C4-2B (cell line): ENCODE measurements at regions not wholly inside any gene's neighbourhood (a gene's known extent, or its start where the extent isn't known, plus 50 kb on each side); places are given as distances from the start of the nearest gene placed in this dataset.

Experiments
- ZFX ChIP-seq: fragments of 450-650 bp; IDR thresholded peaks from 2 replicates; pipeline ENCODE4 v1.6.1; 2017
- TF ChIP-seq, protein P1 (sequence below): fragments of 450-650 bp; conservative IDR thresholded peaks from 2 replicates; pipeline ENCODE4 v1.5.1; 2017; ENCODE audit warnings: mild to moderate bottlenecking

DNA sequence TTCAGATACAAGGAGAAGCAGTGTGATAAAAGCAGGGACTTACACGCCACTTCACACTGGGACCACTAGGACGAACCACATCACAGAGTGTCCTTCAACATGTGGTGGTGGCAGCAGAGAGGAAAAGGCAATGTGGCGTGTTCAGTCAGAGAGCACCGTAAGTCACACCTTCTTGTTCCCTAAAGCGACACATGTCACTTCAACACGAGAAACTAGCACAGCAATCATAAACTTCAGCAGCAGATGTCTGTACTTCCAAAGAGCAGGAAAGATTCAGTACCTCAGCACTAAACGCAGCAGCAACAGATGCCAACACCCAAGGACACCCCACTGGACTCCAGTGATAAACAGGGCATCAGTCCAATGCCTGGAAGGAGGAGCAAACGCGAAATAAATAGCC is 96.7 kb downstream of the AREG start:
- TF ChIP-seq, protein P1, sequence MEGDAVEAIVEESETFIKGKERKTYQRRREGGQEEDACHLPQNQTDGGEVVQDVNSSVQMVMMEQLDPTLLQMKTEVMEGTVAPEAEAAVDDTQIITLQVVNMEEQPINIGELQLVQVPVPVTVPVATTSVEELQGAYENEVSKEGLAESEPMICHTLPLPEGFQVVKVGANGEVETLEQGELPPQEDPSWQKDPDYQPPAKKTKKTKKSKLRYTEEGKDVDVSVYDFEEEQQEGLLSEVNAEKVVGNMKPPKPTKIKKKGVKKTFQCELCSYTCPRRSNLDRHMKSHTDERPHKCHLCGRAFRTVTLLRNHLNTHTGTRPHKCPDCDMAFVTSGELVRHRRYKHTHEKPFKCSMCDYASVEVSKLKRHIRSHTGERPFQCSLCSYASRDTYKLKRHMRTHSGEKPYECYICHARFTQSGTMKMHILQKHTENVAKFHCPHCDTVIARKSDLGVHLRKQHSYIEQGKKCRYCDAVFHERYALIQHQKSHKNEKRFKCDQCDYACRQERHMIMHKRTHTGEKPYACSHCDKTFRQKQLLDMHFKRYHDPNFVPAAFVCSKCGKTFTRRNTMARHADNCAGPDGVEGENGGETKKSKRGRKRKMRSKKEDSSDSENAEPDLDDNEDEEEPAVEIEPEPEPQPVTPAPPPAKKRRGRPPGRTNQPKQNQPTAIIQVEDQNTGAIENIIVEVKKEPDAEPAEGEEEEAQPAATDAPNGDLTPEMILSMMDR, result no peak
- no peak for TF ChIP-seq ZFX
